Lung microvascular endothelial cell (primary cell): ENCODE measurements at regions not wholly inside any gene's neighbourhood (a gene's known extent, or its start where the extent isn't known, plus 50 kb on each side); places are given as distances from the start of the nearest gene placed in this dataset.
"Not testable (repeated sequence)": the region's sequence is repeated elsewhere in the genome, so short reads cannot be mapped to it uniquely, and the experiment has no call there.

ENCODE experiments used
- DNase-seq, 2 donors: peaks; one replicate each; pipeline versions ENCODE4 v3.0.0 to v3.0.0-alpha.2; 2010; ENCODE audit warnings: low read depth in 2 of 2

GRCh38 chr16:87194172-87194571 is 123.0 kb downstream of the C16orf95 start:
- no peak for DNase-seq

GRCh38 chr16:87195161-87195560 is 122.0 kb downstream of the C16orf95 start:
- DNase-seq: no peak

- no peak for DNase-seq
These were observed 121.0 kb downstream of the C16orf95 start for GRCh38 chr16:87196231-87196630.

GRCh38 chr16:87196661-87197060 is 120.5 kb downstream of the C16orf95 start:
- DNase-seq: no peak

- DNase-seq: peak in 1 of 2 donors; percentile 24
These were observed 118.8 kb downstream of the C16orf95 start for GRCh38 chr16:87198328-87198832.

- no peak for DNase-seq
These were observed 118.3 kb downstream of the C16orf95 start for GRCh38 chr16:87198881-87199280.

- DNase-seq: no peak
These were observed 117.8 kb downstream of the C16orf95 start for GRCh38 chr16:87199379-87199778.

- DNase-seq: no peak
These were observed 117.3 kb downstream of the C16orf95 start for GRCh38 chr16:87199901-87200300.

GRCh38 chr16:87200637-87201036 is 116.6 kb downstream of the C16orf95 start:
- DNase-seq: no peak

- DNase-seq: peak; percentile 27 to 73
These were observed 116.1 kb downstream of the C16orf95 start for GRCh38 chr16:87201052-87201451.

- DNase-seq: no peak
These were observed 115.4 kb downstream of the C16orf95 start for GRCh38 chr16:87201790-87202189.

- DNase-seq: no peak
These were observed 114.8 kb downstream of the C16orf95 start for GRCh38 chr16:87202346-87202745.

GRCh38 chr16:87203060-87203656 is 114.0 kb downstream of the C16orf95 start:
- DNase-seq: peak; percentile 73 to 80

GRCh38 chr16:87206646-87207451 is 110.3 kb downstream of the C16orf95 start:
- no peak for DNase-seq

- no peak for DNase-seq
These were observed 109.7 kb downstream of the C16orf95 start for GRCh38 chr16:87207509-87207908.

GRCh38 chr16:87207965-87208364 is 109.2 kb downstream of the C16orf95 start:
- DNase-seq: no peak

- DNase-seq: not testable (repeated sequence)
These were observed 108.2 kb downstream of the C16orf95 start for GRCh38 chr16:87208968-87209367.

- DNase-seq: no peak
These were observed 107.2 kb downstream of the C16orf95 start for GRCh38 chr16:87209808-87210512.

- peak in 1 of 2 donors; percentile 70 for DNase-seq
These were observed 106.3 kb downstream of the C16orf95 start for GRCh38 chr16:87210894-87211293.

GRCh38 chr16:87212026-87212425 is 105.2 kb downstream of the C16orf95 start:
- DNase-seq: no peak

GRCh38 chr16:87213536-87213935 is 103.7 kb downstream of the C16orf95 start:
- no peak for DNase-seq

GRCh38 chr16:87216148-87216840 is 100.9 kb downstream of the C16orf95 start:
- DNase-seq: no peak
